ENCODE measurements at regions not wholly inside any gene's neighbourhood (a gene's known extent, or its start where the extent isn't known, plus 50 kb on each side); places are given as distances from the start of the nearest gene placed in this dataset.

DNA sequence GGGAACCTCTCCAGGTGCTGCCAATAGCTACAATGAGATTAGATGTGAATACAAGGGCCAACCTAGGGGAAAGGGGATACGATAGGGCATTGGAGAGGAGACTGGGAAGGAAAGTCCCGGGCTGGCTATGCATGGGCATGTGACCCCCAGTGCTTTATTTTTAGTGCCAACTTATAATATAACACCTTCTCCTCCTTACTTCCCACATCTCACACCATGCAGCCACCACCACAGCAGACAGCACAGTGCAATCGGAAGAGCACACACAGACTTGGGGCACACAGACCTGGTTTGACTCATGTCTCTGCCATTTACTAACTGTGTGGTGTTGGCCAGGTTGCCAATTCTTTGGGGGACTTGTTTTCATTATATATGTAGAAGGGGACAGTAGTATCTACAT lies 85.4 kb downstream of the TOMM20 start:
- TF ChIP-seq, protein P1, sequence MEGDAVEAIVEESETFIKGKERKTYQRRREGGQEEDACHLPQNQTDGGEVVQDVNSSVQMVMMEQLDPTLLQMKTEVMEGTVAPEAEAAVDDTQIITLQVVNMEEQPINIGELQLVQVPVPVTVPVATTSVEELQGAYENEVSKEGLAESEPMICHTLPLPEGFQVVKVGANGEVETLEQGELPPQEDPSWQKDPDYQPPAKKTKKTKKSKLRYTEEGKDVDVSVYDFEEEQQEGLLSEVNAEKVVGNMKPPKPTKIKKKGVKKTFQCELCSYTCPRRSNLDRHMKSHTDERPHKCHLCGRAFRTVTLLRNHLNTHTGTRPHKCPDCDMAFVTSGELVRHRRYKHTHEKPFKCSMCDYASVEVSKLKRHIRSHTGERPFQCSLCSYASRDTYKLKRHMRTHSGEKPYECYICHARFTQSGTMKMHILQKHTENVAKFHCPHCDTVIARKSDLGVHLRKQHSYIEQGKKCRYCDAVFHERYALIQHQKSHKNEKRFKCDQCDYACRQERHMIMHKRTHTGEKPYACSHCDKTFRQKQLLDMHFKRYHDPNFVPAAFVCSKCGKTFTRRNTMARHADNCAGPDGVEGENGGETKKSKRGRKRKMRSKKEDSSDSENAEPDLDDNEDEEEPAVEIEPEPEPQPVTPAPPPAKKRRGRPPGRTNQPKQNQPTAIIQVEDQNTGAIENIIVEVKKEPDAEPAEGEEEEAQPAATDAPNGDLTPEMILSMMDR (IDR thresholded peaks at IDR 0.05), result no peak
- Mint-ChIP-seq H3K9me3 (ENCODE audit: unreplicated experiment) (peaks cover 12% of the 10 kb centered on the region), H3K27ac (ENCODE audit: unreplicated experiment) (no peak overlapping the region), H3K4me1 (ENCODE audit: unreplicated experiment) (peaks cover 11% of the 10 kb centered on the region), H3K27me3 (ENCODE audit: unreplicated experiment) (no peaks in the 10 kb centered on the region), H3K4me3 (ENCODE audit: unreplicated experiment) (no peak overlapping the region), H3K36me3 (ENCODE audit: unreplicated experiment) (peaks cover 11% of the 10 kb centered on the region)
- DNase-seq (ENCODE audit: extremely low spot score, unreplicated experiment), result no peak

DNA sequence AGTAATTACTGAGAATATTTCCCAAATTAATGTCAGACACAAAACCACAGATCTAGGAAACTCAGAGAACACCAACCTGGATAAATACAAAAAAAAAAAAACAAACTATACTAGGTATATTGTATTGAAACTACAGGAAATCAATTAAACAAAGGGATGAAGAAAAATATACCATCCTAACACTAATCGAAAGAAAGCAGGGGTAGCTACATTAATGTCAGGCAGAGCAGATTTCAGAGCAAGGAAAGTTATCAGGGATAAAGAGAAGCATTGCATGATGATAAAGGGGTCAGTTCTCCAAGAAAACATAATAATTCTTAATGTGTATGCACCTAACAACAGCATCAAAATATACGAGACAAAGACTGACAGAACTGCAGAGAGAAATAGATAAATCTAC lies 89.9 kb downstream of the TOMM20 start:
- no peaks in the 10 kb centered on the region for H3K4me1 Mint-ChIP-seq (ENCODE audit: unreplicated experiment)
- no peak for DNase-seq (ENCODE audit: extremely low spot score, unreplicated experiment)
- TF ChIP-seq, protein P1 (IDR thresholded peaks at IDR 0.05), result no peak
- peaks cover 18% of the 10 kb centered on the region for H3K9me3 Mint-ChIP-seq (ENCODE audit: unreplicated experiment)
- no peaks in the 10 kb centered on the region for H3K27me3 Mint-ChIP-seq (ENCODE audit: unreplicated experiment)
- H3K36me3 Mint-ChIP-seq (ENCODE audit: unreplicated experiment), result peaks cover 14% of the 10 kb centered on the region
- no peak overlapping the region for H3K4me3 Mint-ChIP-seq (ENCODE audit: unreplicated experiment)
- no peak overlapping the region for H3K27ac Mint-ChIP-seq (ENCODE audit: unreplicated experiment)

DNA sequence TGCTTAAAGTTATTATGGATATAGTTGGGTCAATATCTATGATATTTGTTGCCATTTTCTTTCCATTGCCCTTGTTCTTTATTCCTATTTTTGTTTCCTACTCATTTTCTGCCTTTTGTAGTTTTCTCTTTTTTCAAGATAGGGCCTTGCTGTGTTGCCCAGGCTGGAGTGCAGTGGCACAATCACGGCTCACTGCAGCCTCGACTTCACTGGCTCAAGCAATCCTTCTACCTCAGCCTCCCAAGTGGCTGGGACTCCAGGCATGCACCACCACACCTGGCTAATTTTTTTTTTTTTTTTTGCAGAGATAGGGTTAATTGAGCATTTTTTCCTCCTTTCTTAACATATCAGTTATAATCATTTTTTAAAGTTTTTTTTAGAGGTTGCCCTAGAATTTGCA lies 92.7 kb downstream of the TOMM20 start:
- Mint-ChIP-seq H3K27me3 (ENCODE audit: unreplicated experiment) (no peaks in the 10 kb centered on the region), H3K36me3 (ENCODE audit: unreplicated experiment) (peaks cover 13% of the 10 kb centered on the region), H3K9me3 (ENCODE audit: unreplicated experiment) (peaks cover 21% of the 10 kb centered on the region), H3K4me3 (ENCODE audit: unreplicated experiment) (no peak overlapping the region), H3K27ac (ENCODE audit: unreplicated experiment) (no peak overlapping the region), H3K4me1 (ENCODE audit: unreplicated experiment) (no peaks in the 10 kb centered on the region)
- DNase-seq (ENCODE audit: extremely low spot score, unreplicated experiment), result no peak
- TF ChIP-seq, protein P1 (IDR thresholded peaks at IDR 0.05), result no peak

DNA sequence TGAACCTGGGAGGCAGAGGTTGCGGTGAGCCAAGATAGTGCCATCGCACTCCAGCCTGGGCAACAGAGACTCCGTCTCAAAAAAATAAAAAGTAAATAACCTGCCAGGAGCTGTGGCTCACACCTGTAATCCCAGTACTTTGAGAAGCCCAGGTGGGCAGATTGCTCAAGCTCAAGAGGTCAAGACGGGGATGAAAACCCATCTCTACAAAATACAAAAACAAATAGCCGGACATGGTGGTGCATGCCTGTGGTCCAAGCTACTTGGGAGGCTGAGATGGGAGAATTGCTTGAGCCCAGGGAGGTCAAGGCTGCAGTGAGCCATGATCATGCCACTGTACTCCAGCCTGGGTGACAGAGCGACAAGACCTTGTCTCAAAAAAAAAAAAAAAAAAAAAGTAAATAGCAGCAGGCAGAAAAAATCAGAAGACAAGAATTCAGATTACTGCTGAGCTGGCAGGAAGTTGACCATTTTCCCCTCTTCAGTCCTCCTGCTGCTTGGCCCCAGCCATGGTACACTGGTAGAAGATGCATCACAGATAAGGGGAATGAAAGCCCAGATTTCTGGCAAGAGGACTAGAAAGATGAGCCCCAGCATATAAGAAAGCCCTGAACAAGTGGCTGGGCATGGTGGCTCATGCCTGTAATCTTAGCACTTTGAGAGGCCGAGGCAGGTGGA lies 97.6 kb downstream of the TOMM20 start:
- no peak for DNase-seq (ENCODE audit: extremely low spot score, unreplicated experiment)
- no peaks in the 10 kb centered on the region for H3K36me3 Mint-ChIP-seq (ENCODE audit: unreplicated experiment)
- H3K9me3 Mint-ChIP-seq (ENCODE audit: unreplicated experiment), result peaks cover 3% of the 10 kb centered on the region
- no peak overlapping the region for H3K27ac Mint-ChIP-seq (ENCODE audit: unreplicated experiment)
- TF ChIP-seq, protein P1 (IDR thresholded peaks at IDR 0.05), result no peak
- H3K4me1 Mint-ChIP-seq (ENCODE audit: unreplicated experiment), result no peaks in the 10 kb centered on the region
- H3K4me3 Mint-ChIP-seq (ENCODE audit: unreplicated experiment), result no peak overlapping the region
- H3K27me3 Mint-ChIP-seq (ENCODE audit: unreplicated experiment), result no peaks in the 10 kb centered on the region

DNA sequence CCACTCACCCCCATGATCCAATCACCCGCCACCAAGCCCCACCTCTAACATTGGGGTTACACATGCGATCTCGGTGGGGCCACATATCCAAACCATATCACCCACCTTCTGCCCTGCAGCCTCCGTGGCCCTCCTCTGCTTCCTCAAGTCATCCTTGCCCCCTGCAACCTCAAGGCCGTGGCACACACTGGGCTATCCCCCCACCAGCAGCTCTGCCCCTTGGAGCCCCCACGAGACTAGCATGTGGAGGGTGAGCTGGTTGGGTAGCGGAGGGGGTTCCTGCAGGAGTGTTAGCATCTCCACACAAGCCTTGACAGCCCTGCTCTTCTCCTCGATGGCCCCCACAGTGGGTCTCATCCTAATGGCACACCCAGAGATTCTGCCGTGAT lies 100.8 kb downstream of the TOMM20 start:
- Mint-ChIP-seq H3K9me3 (ENCODE audit: unreplicated experiment) (peaks cover 3% of the 10 kb centered on the region), H3K27ac (ENCODE audit: unreplicated experiment) (no peak overlapping the region), H3K4me3 (ENCODE audit: unreplicated experiment) (no peak overlapping the region), H3K36me3 (ENCODE audit: unreplicated experiment) (no peaks in the 10 kb centered on the region), H3K27me3 (ENCODE audit: unreplicated experiment) (no peaks in the 10 kb centered on the region), H3K4me1 (ENCODE audit: unreplicated experiment) (peaks cover 11% of the 10 kb centered on the region)
- DNase-seq (ENCODE audit: extremely low spot score, unreplicated experiment), result no peak
- TF ChIP-seq, protein P1 (IDR thresholded peaks at IDR 0.05), result no peak

Measured in osteocyte (in vitro differentiated cells).